ENCODE measurements at regions not wholly inside any gene's neighbourhood (a gene's known extent, or its start where the extent isn't known, plus 50 kb on each side); places are given as distances from the start of the nearest gene placed in this dataset.

DNA sequence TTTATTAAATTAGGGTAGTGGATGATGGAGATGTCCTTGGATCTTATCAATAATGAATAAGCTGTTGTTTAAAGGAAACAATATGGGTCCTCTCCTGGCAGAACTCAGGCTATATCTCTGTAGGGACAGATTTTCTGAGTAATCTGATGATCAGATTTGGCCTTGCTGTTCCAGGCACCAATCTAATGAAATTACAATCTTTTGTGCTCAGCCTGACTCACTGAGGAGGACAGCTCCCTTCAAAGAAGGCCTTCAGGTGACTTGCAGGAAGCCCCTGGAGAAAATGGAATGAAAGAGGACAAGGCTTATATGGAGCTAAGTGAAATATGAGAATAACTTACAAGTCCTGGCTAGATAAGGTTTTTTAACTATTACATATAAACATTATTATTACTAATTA lies 486.4 kb upstream of the SORCS1 start:
- ChIA-PET CTCF (interaction anchor here (0.7 kb wide), 1 partner anchor 1601 kb away, joined by 3 read pairs; no protein-coding TSS in a partner anchor), POLR2A (no interaction called here)
- H3K27me3 ChIP-seq (ENCODE audit: control insufficient read depth, insufficient read depth, low read length) = no peaks in the 10 kb centered on the region
- no peak for DNase-seq (ENCODE audit: low read depth, low spot score)
- TF ChIP-seq, protein P1, sequence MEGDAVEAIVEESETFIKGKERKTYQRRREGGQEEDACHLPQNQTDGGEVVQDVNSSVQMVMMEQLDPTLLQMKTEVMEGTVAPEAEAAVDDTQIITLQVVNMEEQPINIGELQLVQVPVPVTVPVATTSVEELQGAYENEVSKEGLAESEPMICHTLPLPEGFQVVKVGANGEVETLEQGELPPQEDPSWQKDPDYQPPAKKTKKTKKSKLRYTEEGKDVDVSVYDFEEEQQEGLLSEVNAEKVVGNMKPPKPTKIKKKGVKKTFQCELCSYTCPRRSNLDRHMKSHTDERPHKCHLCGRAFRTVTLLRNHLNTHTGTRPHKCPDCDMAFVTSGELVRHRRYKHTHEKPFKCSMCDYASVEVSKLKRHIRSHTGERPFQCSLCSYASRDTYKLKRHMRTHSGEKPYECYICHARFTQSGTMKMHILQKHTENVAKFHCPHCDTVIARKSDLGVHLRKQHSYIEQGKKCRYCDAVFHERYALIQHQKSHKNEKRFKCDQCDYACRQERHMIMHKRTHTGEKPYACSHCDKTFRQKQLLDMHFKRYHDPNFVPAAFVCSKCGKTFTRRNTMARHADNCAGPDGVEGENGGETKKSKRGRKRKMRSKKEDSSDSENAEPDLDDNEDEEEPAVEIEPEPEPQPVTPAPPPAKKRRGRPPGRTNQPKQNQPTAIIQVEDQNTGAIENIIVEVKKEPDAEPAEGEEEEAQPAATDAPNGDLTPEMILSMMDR (IDR thresholded peaks at IDR 0.05; ENCODE audit: low read depth, low read length) = no peak
- H3K9me3 ChIP-seq (ENCODE audit: control insufficient read depth, insufficient read depth, low read length) = peaks cover 17% of the 10 kb centered on the region; the same call in 1 of the 2 replicates
- no peak overlapping the region for H3K27ac ChIP-seq (ENCODE audit: low read depth, low read length)
- H3K4me3 ChIP-seq (ENCODE audit: low read depth, low read length) = no peak overlapping the region

DNA sequence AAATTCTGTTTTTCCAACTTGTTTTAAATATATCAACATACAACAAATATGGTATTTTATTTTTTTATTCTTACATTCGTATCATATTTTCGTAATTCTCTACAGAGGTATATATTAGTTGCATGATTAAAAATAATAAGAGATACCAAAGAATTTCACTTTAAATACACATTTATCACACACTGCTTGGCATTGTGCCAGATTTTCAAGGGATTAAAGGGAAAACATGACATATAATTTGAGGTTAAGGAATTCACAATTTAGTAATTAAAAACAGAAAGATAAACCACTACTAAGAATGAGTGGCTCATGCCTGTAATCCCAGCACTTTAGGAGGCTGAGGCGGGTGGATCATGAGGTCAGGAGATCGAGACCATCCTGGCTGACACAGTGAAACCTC lies 484.7 kb upstream of the SORCS1 start:
- ChIA-PET CTCF (no interaction called here), POLR2A (no interaction called here)
- no peaks in the 10 kb centered on the region for H3K27me3 ChIP-seq (ENCODE audit: control insufficient read depth, insufficient read depth, low read length)
- TF ChIP-seq, protein P1 (IDR thresholded peaks at IDR 0.05; ENCODE audit: low read depth, low read length) = no peak
- no peak overlapping the region for H3K4me3 ChIP-seq (ENCODE audit: low read depth, low read length)
- H3K9me3 ChIP-seq (ENCODE audit: control insufficient read depth, insufficient read depth, low read length) = peaks cover 4% of the 10 kb centered on the region; the same call in 1 of the 2 replicates
- no peak for DNase-seq (ENCODE audit: low read depth, low spot score)
- H3K27ac ChIP-seq (ENCODE audit: low read depth, low read length) = no peak overlapping the region

DNA sequence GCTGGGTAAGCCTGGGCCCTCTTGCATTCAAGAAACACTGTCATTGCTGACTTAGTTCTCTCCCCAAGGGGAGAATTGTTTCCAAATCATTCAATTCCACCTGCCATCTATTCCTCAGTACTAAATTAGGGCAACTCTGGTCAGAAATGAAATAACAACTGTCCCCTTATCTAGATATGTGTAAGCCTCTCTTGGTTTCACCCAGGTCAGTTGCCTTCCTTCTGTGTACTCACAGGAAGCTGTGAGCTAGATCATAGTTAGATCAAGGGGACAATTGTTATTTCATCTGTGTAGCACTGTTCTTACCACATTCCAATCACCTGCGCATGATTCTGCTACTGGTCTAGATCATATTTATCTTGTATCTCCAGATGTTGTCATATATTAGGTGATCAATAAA lies 483.0 kb upstream of the SORCS1 start:
- no peak for DNase-seq (ENCODE audit: low read depth, low spot score)
- no peak overlapping the region for H3K4me3 ChIP-seq (ENCODE audit: low read depth, low read length)
- H3K27me3 ChIP-seq (ENCODE audit: control insufficient read depth, insufficient read depth, low read length) = no peaks in the 10 kb centered on the region
- ChIA-PET CTCF (no interaction called here), POLR2A (no interaction called here)
- TF ChIP-seq, protein P1 (IDR thresholded peaks at IDR 0.05; ENCODE audit: low read depth, low read length) = no peak
- H3K9me3 ChIP-seq (ENCODE audit: control insufficient read depth, insufficient read depth, low read length) = no peaks in the 10 kb centered on the region
- no peak overlapping the region for H3K27ac ChIP-seq (ENCODE audit: low read depth, low read length)

DNA sequence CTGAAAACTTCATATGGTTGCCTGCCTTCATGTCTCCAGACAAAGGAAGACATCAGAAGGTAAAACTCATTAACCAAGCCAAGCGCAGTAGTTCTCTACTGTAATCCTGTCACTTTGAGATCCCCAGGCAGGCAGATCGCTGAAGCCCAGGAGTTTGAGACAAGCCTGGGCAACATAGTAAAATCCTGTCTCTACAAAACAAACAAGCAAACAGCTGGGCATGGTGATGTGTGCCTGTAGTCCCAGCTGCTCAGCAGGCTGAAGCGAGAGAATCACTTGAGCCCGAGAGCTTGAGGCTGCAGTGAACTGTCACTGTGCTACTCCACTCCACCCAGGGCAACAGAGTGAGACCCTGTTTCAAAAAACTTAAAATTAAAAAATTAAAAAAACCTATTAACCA lies 467.4 kb upstream of the SORCS1 start:
- Histone ChIP-seq H3K9me3 (ENCODE audit: control insufficient read depth, insufficient read depth, low read length) (peaks cover 18% of the 10 kb centered on the region), H3K27me3 (ENCODE audit: control insufficient read depth, insufficient read depth, low read length) (no peaks in the 10 kb centered on the region), H3K27ac (ENCODE audit: low read depth, low read length) (no peak overlapping the region), H3K4me3 (ENCODE audit: low read depth, low read length) (no peak overlapping the region)
- CTCF ChIA-PET = no interaction called here
- TF ChIP-seq, protein P1 (IDR thresholded peaks at IDR 0.05; ENCODE audit: low read depth, low read length) = no peak
- DNase-seq (ENCODE audit: low read depth, low spot score) = no peak
- POLR2A ChIA-PET = no interaction called here

DNA sequence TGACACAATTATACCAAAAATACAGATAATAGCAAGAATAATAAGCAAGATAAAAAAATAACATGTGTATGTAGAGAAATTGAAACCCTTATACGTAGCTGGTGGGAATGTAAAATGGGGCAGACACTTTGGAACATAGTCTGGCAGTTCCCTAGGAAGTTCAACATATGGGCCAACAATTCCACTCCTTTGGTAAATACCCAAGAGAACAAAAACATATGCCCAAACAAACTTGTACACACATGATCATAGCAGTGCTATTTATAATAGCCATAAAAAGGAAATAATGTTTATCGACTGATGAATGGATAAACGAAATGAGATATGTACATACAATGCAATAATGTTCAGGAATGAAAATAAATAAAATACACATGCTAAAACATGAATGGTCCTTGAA lies 462.4 kb upstream of the SORCS1 start:
- TF ChIP-seq, protein P1 (IDR thresholded peaks at IDR 0.05; ENCODE audit: low read depth, low read length) = no peak
- CTCF ChIA-PET = no interaction called here
- POLR2A ChIA-PET = no interaction called here
- peaks cover 11% of the 10 kb centered on the region for H3K9me3 ChIP-seq (ENCODE audit: control insufficient read depth, insufficient read depth, low read length)
- H3K4me3 ChIP-seq (ENCODE audit: low read depth, low read length) = no peak overlapping the region
- no peaks in the 10 kb centered on the region for H3K27me3 ChIP-seq (ENCODE audit: control insufficient read depth, insufficient read depth, low read length)
- no peak overlapping the region for H3K27ac ChIP-seq (ENCODE audit: low read depth, low read length)
- DNase-seq (ENCODE audit: low read depth, low spot score) = no peak
